ENCODE measurements at regions not wholly inside any gene's neighbourhood (a gene's known extent, or its start where the extent isn't known, plus 50 kb on each side); places are given as distances from the start of the nearest gene placed in this dataset.

DNA sequence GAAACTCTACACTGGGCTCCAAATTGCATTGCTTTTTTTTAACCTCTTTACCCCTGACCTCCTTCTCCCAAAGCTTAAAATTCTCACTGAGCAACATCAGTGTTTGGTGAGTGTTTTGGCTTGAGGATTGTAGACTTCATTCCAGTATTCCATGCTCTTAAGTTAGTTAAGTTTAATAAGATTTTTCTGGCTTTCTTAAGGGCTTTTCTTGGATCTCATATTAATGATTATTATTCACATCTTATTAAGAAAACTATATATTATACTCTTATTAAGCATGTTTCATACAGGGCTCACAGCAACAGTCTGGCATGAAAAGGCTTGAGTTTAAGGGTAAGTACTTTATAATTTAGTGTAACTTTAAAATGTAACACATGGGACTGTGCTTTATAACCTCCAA lies 141.8 kb downstream of the DISP1 start:
- Histone ChIP-seq H3K27ac (ENCODE audit: low read depth in 1 of 2, low read length in 2 of 2) (no peak overlapping the region), H3K27me3 (ENCODE audit: control insufficient read depth in 4 of 4, insufficient read depth in 4 of 4, low read length in 3 of 4) (no peaks in the 10 kb centered on the region), H3K9ac (ENCODE audit: low read depth in 1 of 2, low read length in 2 of 2) (no peak overlapping the region), H3K4me3 (ENCODE audit: low read depth in 1 of 3, low read length in 3 of 3) (no peak overlapping the region), H3K9me3 (ENCODE audit: control insufficient read depth in 4 of 4, low read length in 3 of 4) (no peaks in the 10 kb centered on the region), H3K36me3 (ENCODE audit: control insufficient read depth in 4 of 4, insufficient read depth in 3 of 4, low read depth in 1 of 4, low read length in 3 of 4) (no peaks in the 10 kb centered on the region), H3K4me1 (ENCODE audit: control insufficient read depth in 4 of 4, insufficient read depth in 4 of 4, low read length in 3 of 4) (no peaks in the 10 kb centered on the region)
- TF ChIP-seq NR2F2 (IDR thresholded peaks at IDR 0.05) (no peak), JUND (IDR thresholded peaks at IDR 0.05) (no peak), RXRA (IDR thresholded peaks at IDR 0.05) (no peak), MAX (IDR thresholded peaks at IDR 0.05) (no peak), ATF3 (IDR thresholded peaks at IDR 0.05) (no peak), YY1 (IDR thresholded peaks at IDR 0.05) (no peak)
- TF ChIP-seq, protein P1, sequence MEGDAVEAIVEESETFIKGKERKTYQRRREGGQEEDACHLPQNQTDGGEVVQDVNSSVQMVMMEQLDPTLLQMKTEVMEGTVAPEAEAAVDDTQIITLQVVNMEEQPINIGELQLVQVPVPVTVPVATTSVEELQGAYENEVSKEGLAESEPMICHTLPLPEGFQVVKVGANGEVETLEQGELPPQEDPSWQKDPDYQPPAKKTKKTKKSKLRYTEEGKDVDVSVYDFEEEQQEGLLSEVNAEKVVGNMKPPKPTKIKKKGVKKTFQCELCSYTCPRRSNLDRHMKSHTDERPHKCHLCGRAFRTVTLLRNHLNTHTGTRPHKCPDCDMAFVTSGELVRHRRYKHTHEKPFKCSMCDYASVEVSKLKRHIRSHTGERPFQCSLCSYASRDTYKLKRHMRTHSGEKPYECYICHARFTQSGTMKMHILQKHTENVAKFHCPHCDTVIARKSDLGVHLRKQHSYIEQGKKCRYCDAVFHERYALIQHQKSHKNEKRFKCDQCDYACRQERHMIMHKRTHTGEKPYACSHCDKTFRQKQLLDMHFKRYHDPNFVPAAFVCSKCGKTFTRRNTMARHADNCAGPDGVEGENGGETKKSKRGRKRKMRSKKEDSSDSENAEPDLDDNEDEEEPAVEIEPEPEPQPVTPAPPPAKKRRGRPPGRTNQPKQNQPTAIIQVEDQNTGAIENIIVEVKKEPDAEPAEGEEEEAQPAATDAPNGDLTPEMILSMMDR (IDR thresholded peaks at IDR 0.05; ENCODE audit: low read depth, low read length, missing input control): no peak
- no peak for DNase-seq (ENCODE audit: low spot score)

DNA sequence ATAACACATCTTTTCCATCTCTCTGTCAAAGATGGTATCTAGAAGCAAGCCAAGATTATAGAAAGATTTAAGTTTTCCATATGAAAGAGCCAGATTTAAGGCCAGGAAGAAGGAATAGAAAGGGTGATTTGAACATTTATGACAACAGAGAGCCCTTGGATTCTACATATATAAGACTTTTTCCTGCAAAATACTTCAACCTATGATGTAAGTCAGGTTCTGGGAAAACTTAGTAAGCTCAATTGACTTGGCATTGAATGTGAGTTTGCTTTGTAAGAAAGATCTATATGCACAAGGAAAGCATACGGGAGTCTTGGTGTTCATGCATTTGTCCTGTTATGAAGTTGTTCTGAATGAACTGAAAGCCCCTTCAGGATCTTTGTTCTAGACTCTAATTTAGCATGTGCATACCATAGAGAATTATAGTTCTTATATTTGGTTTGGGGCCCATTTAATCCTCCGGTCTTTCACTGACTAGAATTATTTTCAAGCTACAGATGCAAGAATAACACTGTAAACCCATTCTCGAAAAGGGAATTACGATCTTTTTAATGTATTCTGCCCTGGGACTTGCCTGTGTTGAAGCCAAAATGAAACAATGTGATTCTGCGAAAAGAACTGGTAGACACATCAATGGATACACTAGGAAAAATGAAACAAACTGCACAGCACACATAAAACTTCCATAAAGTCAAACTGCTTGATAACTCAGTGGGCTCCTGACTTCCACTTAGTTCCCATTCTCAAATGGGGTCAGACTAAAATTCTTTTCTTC lies 152.8 kb downstream of the DISP1 start:
- Histone ChIP-seq H3K4me3 (ENCODE audit: low read depth in 1 of 3, low read length in 3 of 3) (no peak overlapping the region), H3K27ac (ENCODE audit: low read depth in 1 of 2, low read length in 2 of 2) (no peak overlapping the region), H3K9ac (ENCODE audit: low read depth in 1 of 2, low read length in 2 of 2) (no peak overlapping the region), H3K9me3 (ENCODE audit: control insufficient read depth in 4 of 4, low read length in 3 of 4) (no peaks in the 10 kb centered on the region), H3K36me3 (ENCODE audit: control insufficient read depth in 4 of 4, insufficient read depth in 3 of 4, low read depth in 1 of 4, low read length in 3 of 4) (no peaks in the 10 kb centered on the region), H3K27me3 (ENCODE audit: control insufficient read depth in 4 of 4, insufficient read depth in 4 of 4, low read length in 3 of 4) (no peaks in the 10 kb centered on the region), H3K4me1 (ENCODE audit: control insufficient read depth in 4 of 4, insufficient read depth in 4 of 4, low read length in 3 of 4) (no peaks in the 10 kb centered on the region)
- 83% methylated on average over 5 of the region's 5 CpGs for WGBS
- DNase-seq (ENCODE audit: low spot score): no peak
- TF ChIP-seq ZBTB33 (IDR thresholded peaks at IDR 0.05) (no peak), HNF4G (IDR thresholded peaks at IDR 0.05) (no peak), EGR1 (IDR thresholded peaks at IDR 0.05; ENCODE audit: low read depth in 2 of 2) (no peak), RAD21 (IDR thresholded peaks at IDR 0.05) (no peak), ATF3 (IDR thresholded peaks at IDR 0.05) (no peak), HNF4A (conservative IDR thresholded peaks at IDR 0.05) (no peak), RXRA (IDR thresholded peaks at IDR 0.05) (no peak), FOXA1 (IDR thresholded peaks at IDR 0.05) (no peak), YY1 (IDR thresholded peaks at IDR 0.05) (no peak)
- TF ChIP-seq, protein P1 (IDR thresholded peaks at IDR 0.05; ENCODE audit: low read depth, low read length, missing input control): no peak
